GM12878 (cell line): ENCODE measurements at regions not wholly inside any gene's neighbourhood (a gene's known extent, or its start where the extent isn't known, plus 50 kb on each side); places are given as distances from the start of the nearest gene placed in this dataset.

Source experiments
- CBX3 ChIP-seq: fragments of 200-600 bp; sonication (generic); IDR thresholded peaks from 2 replicates; pipeline ENCODE4 v1.6.1; 2016; ENCODE audit warnings: low read depth, borderline replicate concordance
- EP300 ChIP-seq, 2 experiments: fragments of 150-350 bp in 1 of 2; IDR thresholded peaks; 2 replicates each; pipeline ENCODE4 v1.6.1; 2011 to 2012; ENCODE audit warnings: low read depth in 2 of 2, low read length in 2 of 2, borderline replicate concordance in 1 of 2, improper control_type of control experiment in 1 of 2, inconsistent platforms in 1 of 2; ENCODE audit not compliant: control insufficient read depth in 1 of 2
- EZH2 ChIP-seq: IDR thresholded peaks from 2 replicates; pipeline ENCODE4 v1.6.1; 2012; ENCODE audit warnings: low read depth, mild to moderate bottlenecking, control low read depth, inconsistent platforms, low read length, borderline replicate concordance; ENCODE audit not compliant: control insufficient read depth
- IKZF2 ChIP-seq, 2 experiments: fragments of 450-650 bp; IDR thresholded peaks; 2 replicates each; pipeline ENCODE4 v1.6.1; 2017; ENCODE audit warnings: mild to moderate bottlenecking in 2 of 2, moderate library complexity in 2 of 2
- KLF5 ChIP-seq: fragments of 450-650 bp; IDR thresholded peaks from 2 replicates; pipeline ENCODE4 v1.6.1; 2014; ENCODE audit warnings: mild to moderate bottlenecking; ENCODE audit not compliant: partially characterized antibody
- PBX3 ChIP-seq: IDR thresholded peaks from 2 replicates; pipeline ENCODE4 v1.6.1; 2011; ENCODE audit warnings: mild to moderate bottlenecking, low read depth, low read length, moderate library complexity; ENCODE audit not compliant: insufficient replicate concordance
- POLR2AphosphoS5 ChIP-seq: IDR thresholded peaks from 2 replicates; pipeline ENCODE4 v1.6.1; 2011; ENCODE audit warnings: mild to moderate bottlenecking, low read length, inconsistent platforms
- SKIL ChIP-seq: fragments of 450-650 bp; IDR thresholded peaks from 2 replicates; pipeline ENCODE4 v1.6.1; 2017; ENCODE audit warnings: mild to moderate bottlenecking, low read depth, inconsistent platforms; ENCODE audit not compliant: poor library complexity, severe bottlenecking
- ZBED1 ChIP-seq: IDR thresholded peaks from 2 replicates; pipeline ENCODE4 v1.6.1; 2016; ENCODE audit warnings: borderline replicate concordance
- ZBTB33 ChIP-seq: fragments of 450-650 bp; IDR thresholded peaks from 2 replicates; pipeline ENCODE4 v1.6.1; 2017; ENCODE audit warnings: mild to moderate bottlenecking
- ZNF274 ChIP-seq: IDR thresholded peaks from one replicate; pipeline ENCODE4 v1.8.0; 2011; ENCODE audit not compliant: insufficient read length, insufficient read depth
- TF ChIP-seq, protein P1 (sequence below), 3 experiments: IDR thresholded peaks in 2 of 3; conservative IDR thresholded peaks in 1 of 3; 2 replicates each; pipeline ENCODE4 v1.5.1; 2011; ENCODE audit warnings: low read depth in 3 of 3, low read length in 3 of 3, mild to moderate bottlenecking in 3 of 3, control low read depth in 2 of 3, moderate library complexity in 2 of 3, inconsistent platforms in 1 of 3, mixed read lengths in 1 of 3; ENCODE audit not compliant: control insufficient read depth in 2 of 3, insufficient read depth in 1 of 3; ENCODE audit errors: extremely low read depth in 1 of 3
- TF ChIP-seq, protein P2 (sequence below): IDR thresholded peaks from 2 replicates; pipeline ENCODE4 v1.6.1; 2012; ENCODE audit warnings: mild to moderate bottlenecking, low read depth, low read length
- TF ChIP-seq, protein P3 (sequence below): IDR thresholded peaks from 2 replicates; pipeline ENCODE4 v1.6.1; 2012; ENCODE audit warnings: low read depth, low read length, improper control_type of control experiment

DNA sequence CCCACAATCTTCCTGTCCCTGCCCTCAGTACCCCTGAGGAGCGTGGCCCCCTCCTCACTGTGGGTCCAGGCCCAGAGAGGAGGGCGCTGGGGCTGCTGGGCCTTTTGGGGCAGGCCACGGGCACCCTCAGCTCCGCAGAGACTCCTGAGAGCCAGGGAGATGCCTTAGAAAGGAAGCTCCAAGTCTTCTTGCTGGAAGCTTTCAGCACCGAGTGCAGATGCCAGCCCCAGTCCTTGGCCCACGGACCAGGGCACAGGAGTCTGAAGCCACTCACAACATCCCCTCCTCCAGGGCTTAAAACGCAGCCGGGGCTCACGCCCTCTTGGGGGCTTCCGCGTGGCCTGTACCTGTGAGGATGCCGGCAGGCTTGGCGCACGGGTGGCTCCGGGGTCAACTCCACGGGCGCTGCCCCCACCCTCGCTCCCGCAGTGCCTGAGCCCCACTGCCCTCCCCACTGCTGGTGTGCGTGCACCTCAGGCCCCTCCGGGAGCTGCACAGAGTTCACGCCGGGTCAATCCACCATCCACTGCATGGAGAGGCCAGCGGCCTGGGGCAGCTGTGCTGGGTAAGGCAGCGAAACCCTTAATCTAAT is 72.1 kb upstream of the CTDP1 start:
- TF ChIP-seq KLF5 (no peak), CBX3 (no peak), PBX3 (no peak), POLR2AphosphoS5 (no peak), ZBTB33 (no peak), ZNF274 (no peak), EP300 (IDR thresholded peaks at IDR 0.05; ENCODE audit: borderline replicate concordance in 1 of 2, control insufficient read depth in 1 of 2, low read depth in 2 of 2, low read length in 2 of 2) (no peak), EZH2 (no peak), ZBED1 (no peak), IKZF2 (IDR thresholded peaks at IDR 0.05) (no peak), SKIL (no peak)
- TF ChIP-seq, protein P1, sequence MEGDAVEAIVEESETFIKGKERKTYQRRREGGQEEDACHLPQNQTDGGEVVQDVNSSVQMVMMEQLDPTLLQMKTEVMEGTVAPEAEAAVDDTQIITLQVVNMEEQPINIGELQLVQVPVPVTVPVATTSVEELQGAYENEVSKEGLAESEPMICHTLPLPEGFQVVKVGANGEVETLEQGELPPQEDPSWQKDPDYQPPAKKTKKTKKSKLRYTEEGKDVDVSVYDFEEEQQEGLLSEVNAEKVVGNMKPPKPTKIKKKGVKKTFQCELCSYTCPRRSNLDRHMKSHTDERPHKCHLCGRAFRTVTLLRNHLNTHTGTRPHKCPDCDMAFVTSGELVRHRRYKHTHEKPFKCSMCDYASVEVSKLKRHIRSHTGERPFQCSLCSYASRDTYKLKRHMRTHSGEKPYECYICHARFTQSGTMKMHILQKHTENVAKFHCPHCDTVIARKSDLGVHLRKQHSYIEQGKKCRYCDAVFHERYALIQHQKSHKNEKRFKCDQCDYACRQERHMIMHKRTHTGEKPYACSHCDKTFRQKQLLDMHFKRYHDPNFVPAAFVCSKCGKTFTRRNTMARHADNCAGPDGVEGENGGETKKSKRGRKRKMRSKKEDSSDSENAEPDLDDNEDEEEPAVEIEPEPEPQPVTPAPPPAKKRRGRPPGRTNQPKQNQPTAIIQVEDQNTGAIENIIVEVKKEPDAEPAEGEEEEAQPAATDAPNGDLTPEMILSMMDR (IDR thresholded peaks at IDR 0.05 in 2 of 3, conservative IDR thresholded peaks at IDR 0.05 in 1 of 3; ENCODE audit: control insufficient read depth in 2 of 3, extremely low read depth in 1 of 3, insufficient read depth in 1 of 3, low read depth in 3 of 3, low read length in 3 of 3): no peak
- TF ChIP-seq, protein P2, sequence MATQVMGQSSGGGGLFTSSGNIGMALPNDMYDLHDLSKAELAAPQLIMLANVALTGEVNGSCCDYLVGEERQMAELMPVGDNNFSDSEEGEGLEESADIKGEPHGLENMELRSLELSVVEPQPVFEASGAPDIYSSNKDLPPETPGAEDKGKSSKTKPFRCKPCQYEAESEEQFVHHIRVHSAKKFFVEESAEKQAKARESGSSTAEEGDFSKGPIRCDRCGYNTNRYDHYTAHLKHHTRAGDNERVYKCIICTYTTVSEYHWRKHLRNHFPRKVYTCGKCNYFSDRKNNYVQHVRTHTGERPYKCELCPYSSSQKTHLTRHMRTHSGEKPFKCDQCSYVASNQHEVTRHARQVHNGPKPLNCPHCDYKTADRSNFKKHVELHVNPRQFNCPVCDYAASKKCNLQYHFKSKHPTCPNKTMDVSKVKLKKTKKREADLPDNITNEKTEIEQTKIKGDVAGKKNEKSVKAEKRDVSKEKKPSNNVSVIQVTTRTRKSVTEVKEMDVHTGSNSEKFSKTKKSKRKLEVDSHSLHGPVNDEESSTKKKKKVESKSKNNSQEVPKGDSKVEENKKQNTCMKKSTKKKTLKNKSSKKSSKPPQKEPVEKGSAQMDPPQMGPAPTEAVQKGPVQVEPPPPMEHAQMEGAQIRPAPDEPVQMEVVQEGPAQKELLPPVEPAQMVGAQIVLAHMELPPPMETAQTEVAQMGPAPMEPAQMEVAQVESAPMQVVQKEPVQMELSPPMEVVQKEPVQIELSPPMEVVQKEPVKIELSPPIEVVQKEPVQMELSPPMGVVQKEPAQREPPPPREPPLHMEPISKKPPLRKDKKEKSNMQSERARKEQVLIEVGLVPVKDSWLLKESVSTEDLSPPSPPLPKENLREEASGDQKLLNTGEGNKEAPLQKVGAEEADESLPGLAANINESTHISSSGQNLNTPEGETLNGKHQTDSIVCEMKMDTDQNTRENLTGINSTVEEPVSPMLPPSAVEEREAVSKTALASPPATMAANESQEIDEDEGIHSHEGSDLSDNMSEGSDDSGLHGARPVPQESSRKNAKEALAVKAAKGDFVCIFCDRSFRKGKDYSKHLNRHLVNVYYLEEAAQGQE: no peak
- TF ChIP-seq, protein P3, sequence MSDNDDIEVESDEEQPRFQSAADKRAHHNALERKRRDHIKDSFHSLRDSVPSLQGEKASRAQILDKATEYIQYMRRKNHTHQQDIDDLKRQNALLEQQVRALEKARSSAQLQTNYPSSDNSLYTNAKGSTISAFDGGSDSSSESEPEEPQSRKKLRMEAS: no peak
